ENCODE measurements at regions not wholly inside any gene's neighbourhood (a gene's known extent, or its start where the extent isn't known, plus 50 kb on each side); places are given as distances from the start of the nearest gene placed in this dataset.

DNA sequence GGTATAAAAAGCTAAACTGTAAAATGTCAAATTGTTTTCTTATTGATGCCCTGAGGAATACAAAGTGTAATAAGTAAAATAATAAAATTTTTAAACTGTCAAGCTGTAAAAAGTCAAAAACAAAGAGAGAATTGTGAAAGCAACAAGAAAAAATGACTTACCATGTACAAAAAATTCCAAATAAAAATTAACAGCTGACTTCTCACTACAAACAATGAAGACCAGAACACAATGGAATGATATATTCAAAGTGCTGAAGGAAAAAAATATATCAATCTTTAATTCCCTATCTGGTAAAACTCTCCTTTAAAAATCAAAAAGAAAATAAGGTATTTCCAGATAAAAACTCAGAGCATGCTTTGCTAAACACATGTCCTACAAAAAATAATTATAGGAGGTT lies 883.5 kb downstream of the IGSF11 start:
- TF ChIP-seq CTCF (conservative IDR thresholded peaks at IDR 0.05; ENCODE audit: low read depth, low read length) (no peak), EZH2 (IDR thresholded peaks at IDR 0.05; ENCODE audit: low read length, unreplicated experiment) (no peak), EZH2phosphoT487 (IDR thresholded peaks at IDR 0.05; ENCODE audit: borderline replicate concordance, low read length) (no peak)

Measured in PC-3 (cell line).